Esophagus muscularis mucosa (tissue), 4 donors: ENCODE measurements at regions not wholly inside any gene's neighbourhood (a gene's known extent, or its start where the extent isn't known, plus 50 kb on each side); places are given as distances from the start of the nearest gene placed in this dataset.

Source experiments
- DNase-seq: peaks from one replicate; pipeline ENCODE4 v3.0.0-alpha.2; 2017; ENCODE audit errors: extremely low spot score
- H3K27ac ChIP-seq, 4 donors: fragments of 200-600 bp; sonication (generic); replicated peaks in 1 of 4; 1 replicate in 3 of 4; 2 replicates in 1 of 4; pipeline ENCODE4 v1.5.1; 2016 to 2019; ENCODE audit warnings: mild to moderate bottlenecking in 1 of 4
- H3K27me3 ChIP-seq, 4 donors: fragments of 200-600 bp; sonication (generic); one replicate each; pipeline versions ENCODE4 v1.5.1 to v1.6.0; 2016 to 2019
- H3K36me3 ChIP-seq, 4 donors: fragments of 200-600 bp; sonication (generic); one replicate each; pipeline ENCODE4 v1.5.1; 2016 to 2019
- H3K4me1 ChIP-seq, 4 donors: fragments of 200-600 bp; sonication (generic); one replicate each; pipeline ENCODE4 v1.5.1; 2016 to 2019
- H3K4me3 ChIP-seq, 4 donors: fragments of 200-600 bp; sonication (generic); 1 replicate in 2 of 4; 2 replicates in 2 of 4; pipeline ENCODE4 v1.5.1; 2016 to 2019; ENCODE audit warnings: mild to moderate bottlenecking in 4 of 4, moderate library complexity in 1 of 4
- H3K9me3 ChIP-seq, 4 donors: fragments of 200-600 bp; sonication (generic); 1 replicate in 3 of 4; 2 replicates in 1 of 4; pipeline ENCODE4 v1.5.1; 2016 to 2019
- EP300 ChIP-seq: sonication (generic); formaldehyde crosslinking; IDR thresholded peaks from one replicate; pipeline ENCODE4 v1.6.1; 2017; ENCODE audit warnings: antibody characterized with exemption
- POLR2A ChIP-seq: fragments of 450-650 bp; IDR thresholded peaks from one replicate; pipeline ENCODE4 v1.6.1; 2017; ENCODE audit warnings: antibody characterized with exemption, moderate library complexity, mild to moderate bottlenecking, low read depth
- POLR2AphosphoS5 ChIP-seq, 2 donors: sonication (generic); formaldehyde crosslinking; IDR thresholded peaks; one replicate each; pipeline ENCODE4 v1.6.1; 2017; ENCODE audit warnings: antibody characterized with exemption in 2 of 2
- WGBS: methylation state at CpG from one replicate; pipeline ENCODE4 v1.1.5; 2018; 5-methylcytosine and 5-hydroxymethylcytosine counted together
- intact Hi-C: fragments of 100-400 bp; cut with DNase I; formaldehyde crosslinking; loops from one replicate; pipeline ENCODE4 v1.15.1; 2023
- TF ChIP-seq, protein P1 (sequence below), 3 experiments: fragments of 200-600 bp in 2 of 3; fragments of 450-650 bp in 1 of 3; sonication (generic) in 2 of 3; IDR thresholded peaks; one replicate each; pipeline ENCODE4 v1.5.1; 2017 to 2019; ENCODE audit warnings: antibody characterized with exemption in 3 of 3, mild to moderate bottlenecking in 2 of 3, moderate library complexity in 1 of 3

DNA sequence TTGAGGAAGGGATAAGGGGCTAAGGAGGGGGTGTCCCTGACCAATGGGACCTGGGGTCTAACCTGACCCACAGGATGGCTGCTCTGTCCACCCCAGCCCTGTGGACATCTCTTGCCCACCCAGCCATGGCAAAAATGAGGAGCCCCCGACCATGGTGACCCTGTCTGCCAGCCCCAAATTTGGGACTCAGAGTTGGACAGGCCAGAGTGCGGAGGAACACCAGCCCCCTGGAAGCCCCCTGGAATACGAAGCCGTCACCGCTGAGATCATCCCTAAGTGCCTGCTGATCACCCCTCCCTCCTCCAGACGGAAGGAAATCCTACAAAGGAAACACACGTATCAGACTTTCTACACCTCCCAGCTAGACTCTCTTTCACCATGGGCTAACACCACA, 119.3 kb downstream of the SIK1 start:
- TF ChIP-seq, protein P1, sequence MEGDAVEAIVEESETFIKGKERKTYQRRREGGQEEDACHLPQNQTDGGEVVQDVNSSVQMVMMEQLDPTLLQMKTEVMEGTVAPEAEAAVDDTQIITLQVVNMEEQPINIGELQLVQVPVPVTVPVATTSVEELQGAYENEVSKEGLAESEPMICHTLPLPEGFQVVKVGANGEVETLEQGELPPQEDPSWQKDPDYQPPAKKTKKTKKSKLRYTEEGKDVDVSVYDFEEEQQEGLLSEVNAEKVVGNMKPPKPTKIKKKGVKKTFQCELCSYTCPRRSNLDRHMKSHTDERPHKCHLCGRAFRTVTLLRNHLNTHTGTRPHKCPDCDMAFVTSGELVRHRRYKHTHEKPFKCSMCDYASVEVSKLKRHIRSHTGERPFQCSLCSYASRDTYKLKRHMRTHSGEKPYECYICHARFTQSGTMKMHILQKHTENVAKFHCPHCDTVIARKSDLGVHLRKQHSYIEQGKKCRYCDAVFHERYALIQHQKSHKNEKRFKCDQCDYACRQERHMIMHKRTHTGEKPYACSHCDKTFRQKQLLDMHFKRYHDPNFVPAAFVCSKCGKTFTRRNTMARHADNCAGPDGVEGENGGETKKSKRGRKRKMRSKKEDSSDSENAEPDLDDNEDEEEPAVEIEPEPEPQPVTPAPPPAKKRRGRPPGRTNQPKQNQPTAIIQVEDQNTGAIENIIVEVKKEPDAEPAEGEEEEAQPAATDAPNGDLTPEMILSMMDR (IDR thresholded peaks at IDR 0.05), result no peak
- TF ChIP-seq EP300 (no peak), POLR2A (no peak), POLR2AphosphoS5 (IDR thresholded peaks at IDR 0.05) (no peak)
- WGBS, result 63% methylated on average over 3 of the region's 7 CpGs
- peaks cover 0 to 13% (median 0%) of the 10 kb centered on the region in 4 donors for H3K27me3 ChIP-seq
- intact Hi-C loops, result no loop called here
- H3K36me3 ChIP-seq, result no peaks in the 10 kb centered on the region
- no peak overlapping the region for H3K27ac ChIP-seq
- peaks cover 0 to 7% (median 0%) of the 10 kb centered on the region in 4 donors for H3K9me3 ChIP-seq
- H3K4me1 ChIP-seq, result no peaks in the 10 kb centered on the region
- H3K4me3 ChIP-seq, result no peak overlapping the region
- DNase-seq, result no peak

DNA sequence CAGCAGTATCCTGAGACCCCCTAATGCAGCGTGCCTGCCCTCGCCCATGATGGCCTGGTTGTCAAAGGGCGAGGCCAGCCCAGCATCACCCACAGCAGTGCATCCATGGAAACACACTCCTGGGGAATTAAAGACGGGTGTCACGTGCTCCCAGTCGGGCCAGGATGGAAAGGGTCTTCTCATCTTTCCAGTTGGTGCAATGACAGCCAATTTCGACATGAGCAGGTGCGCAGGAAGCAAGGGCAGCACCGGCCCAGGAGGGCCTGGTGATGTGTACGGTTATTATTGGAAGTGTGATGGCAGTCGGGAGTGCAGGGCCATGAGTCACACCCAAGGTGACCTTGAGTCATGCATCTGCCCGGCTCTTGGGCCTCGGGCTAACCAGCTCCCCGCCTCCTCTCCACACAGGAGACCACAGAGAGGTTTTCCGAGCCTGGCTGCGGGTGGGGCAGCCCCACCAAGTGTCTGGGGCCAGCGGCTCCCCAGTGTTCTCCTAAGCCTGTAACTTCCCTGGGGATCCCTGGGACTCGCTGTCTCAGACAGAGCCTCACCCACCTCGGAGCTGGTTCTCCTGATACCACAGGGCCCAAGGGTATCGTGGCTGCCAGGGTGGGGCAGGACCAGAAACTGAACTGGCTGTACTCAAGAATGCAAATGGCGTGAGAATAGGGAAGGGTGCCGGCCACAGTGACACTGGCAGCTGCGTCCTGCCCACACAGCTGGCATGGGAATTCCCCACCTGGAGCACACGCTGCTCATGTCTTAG, 119.8 kb downstream of the SIK1 start:
- Histone ChIP-seq H3K4me1 (no peaks in the 10 kb centered on the region), H3K9me3 (peaks cover 0 to 7% (median 0%) of the 10 kb centered on the region in 4 donors), H3K27ac (no peak overlapping the region), H3K4me3 (no peak overlapping the region), H3K36me3 (no peaks in the 10 kb centered on the region), H3K27me3 (peaks cover 0 to 13% (median 0%) of the 10 kb centered on the region in 4 donors)
- TF ChIP-seq, protein P1 (IDR thresholded peaks at IDR 0.05), result no peak
- TF ChIP-seq POLR2AphosphoS5 (IDR thresholded peaks at IDR 0.05), result no peak
- no peak for TF ChIP-seq EP300
- TF ChIP-seq POLR2A, result no peak
- 88% methylated on average over 19 of the region's 24 CpGs for WGBS
- intact Hi-C loops, result no loop called here
- no peak for DNase-seq

DNA sequence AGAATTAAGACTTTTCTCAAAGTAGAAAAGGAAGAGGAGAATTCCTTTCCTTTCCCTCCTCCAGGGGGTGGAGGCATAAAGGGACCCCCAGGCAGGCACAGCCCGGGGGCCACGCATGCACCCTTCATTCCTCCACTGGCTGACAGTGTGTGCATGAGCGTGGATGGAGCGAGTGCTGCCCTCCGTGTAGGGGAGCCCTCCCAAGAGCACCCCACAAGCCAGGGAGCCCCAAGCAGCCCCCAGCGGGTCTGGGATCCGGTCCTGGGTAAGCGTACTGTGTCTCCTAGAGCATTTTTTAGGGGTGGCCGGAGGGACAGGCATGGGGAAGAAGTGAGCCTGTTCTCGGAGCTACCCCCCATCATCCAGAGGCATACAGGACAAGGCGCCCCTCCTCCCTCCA, 120.5 kb downstream of the SIK1 start:
- no peak for DNase-seq
- Histone ChIP-seq H3K27ac (no peak overlapping the region), H3K27me3 (peaks cover 0 to 13% (median 0%) of the 10 kb centered on the region in 4 donors), H3K9me3 (peaks cover 0 to 7% (median 0%) of the 10 kb centered on the region in 4 donors), H3K36me3 (no peaks in the 10 kb centered on the region), H3K4me3 (no peak overlapping the region), H3K4me1 (no peaks in the 10 kb centered on the region)
- intact Hi-C loops, result no loop called here
- WGBS, result 94% methylated on average over 10 of the region's 11 CpGs
- TF ChIP-seq POLR2AphosphoS5 (IDR thresholded peaks at IDR 0.05) (no peak), EP300 (no peak), POLR2A (no peak)
- TF ChIP-seq, protein P1 (IDR thresholded peaks at IDR 0.05), result no peak

DNA sequence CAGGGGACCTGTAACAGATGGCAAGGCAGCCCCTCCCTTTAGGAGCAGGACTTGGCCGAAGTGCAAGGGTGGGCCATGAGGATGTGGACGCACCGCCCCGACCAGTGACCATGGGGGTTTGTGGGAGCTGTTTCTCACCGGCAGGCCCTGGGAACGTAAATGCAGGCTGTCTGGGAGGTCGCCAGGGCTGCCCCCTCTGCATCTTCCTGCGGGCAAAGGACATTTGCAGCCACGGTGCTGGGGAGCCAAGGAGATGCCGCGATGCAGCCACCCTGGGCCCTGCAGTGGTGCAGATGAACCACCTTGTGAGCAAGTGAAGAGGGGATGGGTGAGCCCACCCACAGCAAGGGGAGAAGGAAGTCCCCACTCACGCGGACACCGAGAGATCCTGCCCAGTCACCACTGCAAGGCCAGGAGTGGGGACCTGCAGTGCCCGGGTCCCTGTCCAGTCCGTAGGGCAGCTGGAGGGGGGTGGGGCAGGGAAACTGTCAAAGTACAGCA, 121.1 kb downstream of the SIK1 start:
- peaks cover 0 to 17% (median 0%) of the 10 kb centered on the region in 4 donors for H3K27me3 ChIP-seq
- peaks cover 0 to 7% (median 0%) of the 10 kb centered on the region in 4 donors for H3K9me3 ChIP-seq
- 90% methylated on average over 9 of the region's 16 CpGs for WGBS
- DNase-seq, result no peak
- H3K27ac ChIP-seq, result no peak overlapping the region
- intact Hi-C loops, result no loop called here
- no peaks in the 10 kb centered on the region for H3K4me1 ChIP-seq
- TF ChIP-seq, protein P1 (IDR thresholded peaks at IDR 0.05), result no peak
- TF ChIP-seq POLR2AphosphoS5 (IDR thresholded peaks at IDR 0.05) (no peak), POLR2A (no peak), EP300 (no peak)
- no peaks in the 10 kb centered on the region for H3K36me3 ChIP-seq
- H3K4me3 ChIP-seq, result no peak overlapping the region
